Left lobe of liver (tissue), 2 donors: ENCODE measurements at regions not wholly inside any gene's neighbourhood (a gene's known extent, or its start where the extent isn't known, plus 50 kb on each side); places are given as distances from the start of the nearest gene placed in this dataset.
A peak's percentile ranks its signal among the peaks of the same experiment; 100 is the strongest.
"Not testable (repeated sequence)": the region's sequence is repeated elsewhere in the genome, so short reads cannot be mapped to it uniquely, and the experiment has no call there.

Experiments used
- ATAC-seq: fragments of 200-7000 bp; cut with Tn5 transposase; one replicate; pipeline ENCODE4 v1.9.1; 2020; ENCODE audit warnings: mild to moderate bottlenecking, moderate library complexity
- DNase-seq: peaks from one replicate; pipeline ENCODE4 v3.0.0-alpha.2; 2020; ENCODE audit warnings: low spot score
- donor health status: DM: no; HTN: no; CAD: no; lungs with moderate emphysema.
- donor health status: DM: no; HTN: yes; CAD: no.

DNA sequence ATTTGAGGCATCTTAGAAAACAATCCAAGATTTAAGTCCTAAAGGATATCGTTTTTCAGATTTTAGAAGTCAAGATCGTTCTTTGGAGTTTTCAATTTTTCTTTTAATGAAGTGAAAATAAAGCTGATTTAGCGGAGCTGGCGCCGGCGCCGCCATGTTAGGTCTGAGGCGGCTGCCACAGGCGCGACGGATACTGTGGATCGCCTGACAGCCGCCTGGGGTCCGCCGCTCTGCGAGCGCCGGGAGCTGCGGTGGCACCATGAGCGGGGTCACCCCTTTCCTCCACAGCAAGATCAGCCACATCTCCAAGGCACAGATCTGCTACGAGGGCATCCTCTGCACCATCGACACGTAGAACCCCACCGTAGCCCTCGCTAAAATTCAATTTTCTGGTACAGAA lies 247.2 kb downstream of the GJA1 start:
- DNase-seq (no peak), ATAC-seq (no peak)

DNA sequence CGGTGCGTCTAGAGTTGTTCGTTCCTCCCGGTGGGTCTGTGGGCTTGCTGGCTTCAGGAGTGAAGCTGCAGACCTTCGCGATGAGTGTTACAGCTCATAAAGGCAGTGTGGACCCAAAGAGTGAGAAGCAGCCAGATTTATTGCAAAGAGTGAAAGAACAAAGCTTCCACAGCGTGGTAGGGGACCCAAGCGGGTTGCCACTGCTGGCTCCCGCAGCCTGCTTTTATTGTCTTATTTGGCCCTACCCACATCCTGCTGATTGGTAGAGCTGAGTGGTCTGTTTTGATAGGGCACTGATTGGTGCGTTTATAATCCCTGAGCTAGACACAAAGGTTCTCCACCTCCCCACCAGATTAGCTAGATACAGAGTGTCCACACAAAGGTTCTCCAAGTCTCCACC lies 250.4 kb downstream of the GJA1 start:
- not testable (repeated sequence) for ATAC-seq, DNase-seq

DNA sequence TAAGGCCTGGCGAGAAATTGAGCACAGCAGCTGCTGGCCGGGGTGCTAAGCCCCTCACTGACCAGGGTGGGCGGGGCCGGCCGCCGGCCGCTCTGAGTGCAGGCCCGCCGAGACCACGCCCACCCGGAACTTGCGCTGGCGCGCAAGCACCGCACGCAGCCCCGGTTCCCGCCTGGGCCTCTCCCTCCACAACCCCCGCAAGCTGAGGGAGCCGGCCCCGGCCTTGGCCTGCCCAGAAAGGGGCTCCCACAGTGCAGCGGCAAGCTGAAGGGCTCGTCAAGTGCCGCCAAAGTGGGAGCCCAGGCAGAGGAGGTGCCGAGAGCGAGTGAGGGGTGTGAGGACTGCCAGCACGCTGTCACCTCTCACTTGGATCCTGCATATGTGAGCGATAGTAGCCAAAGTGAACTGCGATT lies 251.2 kb downstream of the GJA1 start:
- ATAC-seq (no peak), DNase-seq (no peak)

DNA sequence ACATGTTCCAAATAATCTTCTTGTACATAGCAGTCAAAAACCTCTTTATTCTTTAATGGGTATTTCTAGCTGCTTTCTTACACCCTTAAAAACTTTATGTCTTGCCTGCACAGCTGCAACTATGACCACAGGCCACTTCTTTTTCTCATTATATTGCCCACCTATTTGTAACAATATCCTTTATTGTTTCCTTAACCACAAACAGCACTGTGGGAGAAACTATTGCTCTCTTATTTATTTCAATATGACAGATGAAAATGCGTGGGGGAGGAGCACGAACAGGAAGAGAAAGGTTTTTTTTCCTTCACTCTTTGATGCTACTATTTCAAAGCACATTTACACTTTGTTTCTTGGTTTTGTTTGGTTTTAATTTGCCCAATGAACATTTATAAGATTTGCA lies 253.5 kb downstream of the GJA1 start:
- ATAC-seq (no peak), DNase-seq (no peak)

DNA sequence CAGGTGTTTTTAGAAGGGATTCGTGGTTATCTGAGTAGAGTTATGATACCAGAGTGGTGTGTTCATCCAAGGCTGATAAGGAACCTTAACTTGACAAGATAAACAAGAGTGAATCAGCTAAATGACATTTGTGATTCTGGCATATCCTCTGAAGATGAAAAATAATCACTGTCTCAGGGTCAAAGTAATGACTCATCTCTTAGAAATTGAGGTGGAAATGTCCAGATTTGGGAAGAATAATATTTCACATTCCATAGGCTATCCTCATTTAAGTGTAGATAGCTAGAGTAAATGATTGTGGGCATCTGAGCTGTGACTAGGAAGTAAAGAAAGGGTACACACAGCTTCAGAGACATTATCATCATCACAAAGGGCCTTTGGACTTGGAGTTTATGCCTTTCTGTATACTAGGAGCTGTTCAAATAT lies 255.7 kb downstream of the GJA1 start:
- no peak for DNase-seq
- ATAC-seq = no peak

DNA sequence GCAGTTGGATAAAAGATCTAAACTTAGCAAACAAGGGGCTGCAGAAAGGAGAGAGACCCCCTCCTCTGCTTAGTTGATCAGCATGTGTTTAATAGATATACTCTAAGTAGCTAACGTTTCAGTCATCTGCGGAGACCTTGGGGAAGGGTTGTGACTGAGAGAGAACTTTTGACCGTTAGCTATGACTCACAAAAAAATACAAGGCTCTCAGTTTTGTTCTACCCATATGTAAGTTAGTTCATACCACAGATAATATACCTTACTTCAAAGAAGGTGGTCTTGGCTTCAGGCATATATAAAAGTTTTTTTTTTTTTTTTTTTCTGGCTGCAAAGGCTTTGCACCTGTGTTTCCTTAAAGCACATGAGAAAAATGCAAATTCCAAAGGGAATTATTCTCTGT lies 258.9 kb downstream of the GJA1 start:
- ATAC-seq = no peak
- DNase-seq = no peak

DNA sequence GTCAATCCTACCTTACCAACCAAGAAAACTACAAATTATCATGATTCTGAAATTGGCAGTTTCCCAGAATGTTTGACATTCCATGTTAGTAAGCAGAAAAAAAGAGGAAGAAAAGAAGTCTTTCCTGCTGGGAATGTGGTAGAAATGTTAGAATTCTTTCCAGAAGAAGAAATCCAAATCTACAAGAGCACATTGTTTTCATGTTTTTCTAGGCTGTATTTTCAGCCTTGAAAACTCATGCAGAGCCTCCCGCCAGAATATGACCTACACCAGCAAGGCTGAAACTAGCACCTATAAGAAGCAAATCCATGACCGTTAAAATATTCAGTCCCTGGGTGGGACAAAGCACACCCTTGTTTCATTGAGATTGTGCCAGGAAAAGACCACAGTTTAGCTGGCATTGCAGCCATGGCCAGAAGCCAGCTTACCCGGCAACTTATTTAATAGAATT lies 259.4 kb downstream of the GJA1 start:
- DNase-seq (no peak), ATAC-seq (no peak)

DNA sequence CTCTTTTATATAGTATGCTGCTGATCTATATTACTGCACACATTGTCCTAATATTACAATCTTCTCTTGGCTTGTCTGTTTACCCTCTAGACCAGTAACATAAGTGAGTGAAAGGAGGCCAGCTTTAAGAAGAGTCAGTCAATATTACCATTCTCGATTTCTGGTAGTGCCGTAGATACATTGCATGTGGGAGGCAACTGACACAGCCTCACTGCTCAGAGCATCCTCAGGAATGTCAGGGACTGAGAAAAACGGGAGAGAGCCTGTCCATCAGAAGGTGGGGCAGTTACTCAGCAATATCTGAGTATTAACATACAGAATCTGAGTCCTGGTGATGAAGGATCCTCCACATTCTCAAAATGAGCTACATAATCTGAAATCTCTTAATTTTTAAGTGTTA lies 259.9 kb downstream of the GJA1 start:
- DNase-seq = no peak
- ATAC-seq = no peak

DNA sequence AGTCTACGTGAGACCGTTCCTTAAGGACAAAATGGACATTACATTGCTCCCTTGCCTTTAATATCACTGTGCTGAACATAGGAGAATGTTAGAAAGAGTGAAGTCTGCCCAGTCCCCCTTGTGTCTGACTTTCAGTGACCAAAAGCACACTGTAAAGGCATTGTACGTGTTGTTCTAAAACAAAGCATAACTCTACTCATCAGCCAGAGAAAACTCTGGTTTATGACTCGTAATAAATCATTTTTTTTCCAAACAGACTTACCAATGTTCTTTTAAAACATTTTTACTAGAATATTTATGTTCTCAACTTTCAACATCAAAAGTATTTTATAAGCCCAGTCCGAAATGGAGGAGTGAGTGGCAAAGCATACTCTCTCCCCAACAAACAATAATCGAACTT lies 262.5 kb downstream of the GJA1 start:
- DNase-seq (no peak), ATAC-seq (no peak)

DNA sequence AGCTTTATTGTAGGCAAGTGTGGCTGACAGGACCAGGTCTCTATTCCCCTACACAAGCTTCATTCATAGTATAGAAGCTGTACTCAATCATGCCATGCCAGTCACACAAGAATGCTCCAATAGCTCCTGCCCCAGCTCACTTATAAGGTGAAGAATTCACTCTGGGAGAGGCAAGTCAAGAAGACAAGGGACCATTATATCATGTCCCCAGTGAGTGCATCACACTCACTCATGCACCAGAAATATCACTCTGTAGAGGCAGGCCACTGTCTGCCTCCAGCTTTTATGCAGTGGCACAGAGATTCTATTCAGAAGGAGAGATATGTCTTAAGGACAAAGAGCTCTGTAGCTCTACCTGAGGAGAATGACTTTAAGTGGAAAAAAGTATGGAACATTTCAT lies 263.2 kb downstream of the GJA1 start:
- no peak for DNase-seq
- no peak for ATAC-seq

DNA sequence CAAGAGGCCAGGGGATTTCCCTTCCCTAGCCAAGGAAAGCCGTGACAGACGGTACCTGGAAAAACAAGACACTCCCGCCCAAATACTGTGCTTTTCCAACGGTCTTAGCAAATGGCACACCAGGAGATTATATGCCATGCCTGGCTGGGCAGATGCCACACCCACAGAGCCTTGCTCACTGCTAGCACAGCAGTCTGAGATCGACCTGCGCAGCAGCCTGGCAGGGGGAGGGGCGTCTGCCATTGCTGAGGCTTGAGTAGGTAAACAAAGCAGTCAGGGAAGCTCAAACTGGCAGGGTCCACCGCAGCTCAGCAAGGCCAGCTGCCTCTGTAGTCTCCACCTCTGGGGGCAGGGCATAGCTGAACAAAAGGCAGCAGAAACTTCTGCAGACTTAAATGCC lies 267.7 kb downstream of the GJA1 start:
- DNase-seq, ATAC-seq: not testable (repeated sequence)

DNA sequence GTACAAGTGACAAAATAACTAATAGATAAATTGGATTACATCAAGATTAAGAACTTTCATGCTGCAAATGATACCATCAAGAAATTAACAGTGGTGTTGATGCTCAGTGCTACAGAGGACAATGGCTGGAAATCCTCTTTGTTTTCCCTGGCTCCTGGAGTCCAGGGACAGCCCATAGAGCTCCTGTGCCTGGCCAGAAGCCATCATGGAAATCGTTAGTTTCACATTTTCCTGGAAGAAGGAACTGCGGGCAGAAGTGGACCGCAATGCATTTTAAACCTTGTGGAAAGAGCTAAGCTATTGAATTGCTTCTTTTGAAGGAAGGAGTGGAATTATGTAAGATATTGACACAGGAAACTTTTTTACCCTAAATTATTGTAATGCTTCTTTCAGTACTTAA lies 276.0 kb downstream of the GJA1 start:
- DNase-seq (no peak), ATAC-seq (peak; percentile 31)

DNA sequence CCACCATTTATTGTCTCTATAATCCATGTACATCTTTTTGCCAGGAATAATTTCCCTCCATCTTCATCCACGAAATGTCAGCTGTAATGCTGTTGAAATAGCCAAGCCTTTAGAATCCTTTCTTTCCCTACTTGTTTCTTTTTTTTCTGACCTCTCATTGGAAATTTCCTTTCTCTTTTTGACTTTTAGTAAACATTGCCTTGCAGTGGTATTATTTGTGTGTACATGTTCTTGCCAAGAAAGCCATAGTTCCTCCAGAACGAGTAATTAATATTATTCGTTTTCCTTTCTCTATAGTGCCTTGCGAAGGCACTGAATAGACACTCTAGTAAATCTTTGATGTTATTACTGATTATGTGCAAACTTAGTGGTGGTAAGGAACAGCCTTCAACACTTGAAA lies 282.2 kb downstream of the GJA1 start:
- no peak for ATAC-seq
- DNase-seq = no peak

DNA sequence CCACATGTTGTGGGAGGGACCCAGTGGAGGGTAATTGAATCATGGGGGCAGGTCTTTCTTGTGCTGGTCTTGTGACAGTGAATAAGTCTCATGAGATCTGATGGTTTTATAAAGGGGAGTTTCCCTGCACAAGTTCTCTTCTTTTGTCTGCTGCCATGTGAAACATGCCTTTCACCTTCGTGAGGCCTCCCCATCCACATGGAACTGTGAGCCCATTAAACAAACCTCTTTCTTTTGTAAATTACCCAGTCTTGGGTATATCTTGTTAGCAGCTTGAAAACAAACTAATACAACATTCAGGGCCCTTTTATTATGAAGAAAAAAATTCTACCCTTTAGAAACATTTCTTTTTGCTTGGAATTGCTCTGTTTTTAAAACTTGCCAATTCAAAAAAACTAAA lies 285.4 kb downstream of the GJA1 start:
- ATAC-seq, DNase-seq: not testable (repeated sequence)

DNA sequence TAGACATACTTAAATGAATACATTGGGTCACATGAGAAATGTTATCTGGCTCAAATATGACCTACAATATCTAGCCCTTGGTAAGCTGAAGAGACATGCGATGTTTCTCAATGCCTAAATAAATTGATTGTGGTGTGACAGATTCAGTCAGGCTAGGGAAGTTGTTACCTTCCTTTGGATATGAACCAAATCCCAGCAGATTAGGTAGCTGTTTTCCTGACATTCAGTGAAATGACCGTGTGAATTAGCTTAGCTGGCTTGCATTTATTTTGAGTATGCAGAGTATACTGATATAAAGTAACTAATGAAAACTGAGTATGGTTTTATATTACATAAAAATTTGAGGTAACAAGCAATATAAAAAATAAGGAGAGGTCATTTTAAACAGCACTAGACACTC lies 288.2 kb downstream of the GJA1 start:
- DNase-seq = no peak
- ATAC-seq = no peak

DNA sequence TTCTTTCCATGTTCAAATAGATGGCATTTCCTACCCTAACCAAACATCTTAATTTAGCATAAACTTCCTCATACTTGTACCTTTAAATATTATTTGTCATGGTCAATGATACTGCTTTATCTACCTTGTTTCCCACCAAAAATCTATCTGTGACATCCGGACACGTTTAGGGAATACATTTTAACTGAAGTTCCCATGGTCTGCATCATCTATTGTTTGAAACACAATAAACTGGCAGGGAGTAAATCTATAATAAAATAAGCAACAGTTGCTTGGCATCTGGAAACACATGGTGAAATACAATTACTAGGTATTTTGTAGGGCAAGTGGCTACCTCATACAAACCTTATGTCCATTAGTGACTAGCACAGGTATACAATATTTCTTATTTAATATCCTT lies 289.1 kb downstream of the GJA1 start:
- DNase-seq = no peak

DNA sequence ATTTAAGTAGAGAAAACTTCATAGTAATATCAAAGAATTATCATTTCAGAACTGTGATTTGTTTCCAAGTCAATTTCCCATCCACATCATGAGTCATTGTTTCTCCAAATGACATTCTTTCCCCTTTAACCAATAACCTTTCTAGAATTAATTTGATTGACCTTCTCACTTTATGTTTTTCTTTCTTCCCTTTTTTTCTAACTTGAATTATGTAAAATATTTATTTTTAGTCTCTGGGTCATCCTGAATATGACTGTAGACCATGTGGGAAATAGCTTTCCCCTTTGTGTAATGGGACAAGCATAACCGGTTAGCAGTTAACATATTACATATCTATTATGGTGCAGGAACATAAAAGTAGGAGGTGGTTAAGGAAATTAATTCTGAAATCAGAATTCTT lies 291.1 kb downstream of the GJA1 start:
- no peak for ATAC-seq
- no peak for DNase-seq

More for the DNA sequence above, 289.1 kb downstream of the GJA1 start:
- ATAC-seq = no peak

DNA sequence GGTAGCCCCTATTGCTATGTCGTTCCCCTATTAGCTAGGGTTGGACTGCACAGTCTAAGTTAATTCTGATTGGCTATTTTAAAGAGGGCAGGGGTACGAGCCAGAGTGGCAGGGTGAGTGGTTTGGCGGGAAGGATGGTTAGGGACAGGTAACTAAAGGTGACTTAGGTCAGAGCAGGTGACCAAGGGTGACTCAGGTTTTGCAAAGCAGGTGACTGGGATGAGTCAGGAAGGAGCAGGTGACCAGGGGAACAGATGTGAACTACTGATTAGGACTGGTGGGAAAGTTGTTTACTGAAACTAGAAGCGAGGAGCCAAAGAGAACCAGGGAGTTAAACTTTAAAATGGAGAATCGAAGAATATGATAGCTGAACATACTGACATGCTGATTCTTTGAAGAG lies 295.2 kb downstream of the GJA1 start:
- DNase-seq (no peak), ATAC-seq (no peak)

DNA sequence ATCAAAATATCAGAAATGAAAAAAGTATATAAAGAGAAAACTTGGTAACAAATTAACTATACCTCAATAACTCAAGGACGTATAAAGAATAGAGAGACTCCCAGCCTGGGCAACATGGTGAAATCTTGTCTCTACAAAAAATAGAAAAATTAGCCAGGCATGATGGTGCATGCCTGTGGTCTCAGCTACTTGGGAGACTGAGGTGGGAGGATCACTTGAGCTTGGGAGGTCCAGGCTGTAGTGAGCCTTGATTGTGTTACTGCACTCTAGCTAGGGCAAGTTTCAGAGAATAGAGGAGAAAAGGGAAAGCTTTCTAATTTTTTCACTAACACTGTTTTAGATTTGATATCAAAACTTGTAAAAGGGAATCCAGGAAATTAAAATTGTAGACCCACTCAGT lies 295.9 kb downstream of the GJA1 start:
- DNase-seq (no peak), ATAC-seq (no peak)

DNA sequence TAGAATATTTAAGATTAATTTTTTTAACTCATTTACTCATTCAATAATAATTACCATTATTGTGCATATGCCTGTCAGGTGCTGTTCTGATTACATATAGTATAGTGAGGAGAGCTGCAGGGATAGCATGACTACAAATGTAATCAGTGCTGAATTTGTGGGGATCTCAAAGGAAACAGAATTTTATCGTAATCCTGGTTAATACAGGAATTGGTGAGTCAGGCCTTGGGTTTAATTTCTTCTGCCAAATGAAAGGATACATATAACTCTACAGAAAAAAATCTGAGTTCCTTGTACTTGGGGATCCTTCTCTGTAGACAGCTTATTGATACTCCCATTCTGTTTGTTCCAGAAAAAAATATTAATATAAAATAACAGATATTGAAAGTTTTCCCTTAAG lies 297.2 kb downstream of the GJA1 start:
- DNase-seq (no peak), ATAC-seq (no peak)

DNA sequence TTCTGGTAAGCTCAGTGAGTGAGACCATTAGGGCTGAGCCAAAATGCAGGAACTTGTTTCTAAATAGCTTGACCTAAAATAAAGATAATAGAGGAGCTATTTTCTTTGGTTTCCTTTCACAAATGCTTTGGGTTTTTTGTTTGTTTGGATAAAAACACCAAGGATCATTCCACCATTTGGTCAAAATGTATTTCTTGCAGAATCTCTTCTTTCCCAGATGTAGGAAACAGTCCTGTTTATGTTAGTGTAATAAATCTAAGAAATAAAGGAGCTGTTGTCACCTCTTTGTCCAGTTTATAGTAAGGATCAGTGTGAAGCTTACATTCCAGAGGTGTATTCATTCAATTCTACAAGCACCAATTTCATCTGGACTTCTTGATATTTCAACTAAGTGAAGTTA lies 297.8 kb downstream of the GJA1 start:
- DNase-seq = no peak
- ATAC-seq = no peak

DNA sequence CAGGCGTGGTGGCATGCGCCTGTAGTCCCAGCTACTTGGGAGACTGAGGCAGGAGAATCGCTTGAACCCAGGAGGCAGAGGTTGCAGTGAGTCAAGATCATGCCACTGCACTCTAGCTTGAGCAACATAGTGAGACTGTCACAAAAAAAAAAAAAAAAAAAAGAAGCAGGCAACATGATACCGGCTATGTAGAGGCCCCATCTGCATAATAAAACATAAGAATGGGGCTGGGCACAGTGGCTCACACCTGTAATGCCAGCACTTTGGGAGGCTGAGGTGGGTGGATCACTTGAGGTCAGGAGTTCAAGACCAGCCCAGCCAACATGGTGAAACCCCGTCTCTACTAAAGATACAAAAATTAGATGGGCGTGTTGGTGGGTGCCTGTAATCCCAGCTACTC lies 304.7 kb downstream of the GJA1 start:
- not testable (repeated sequence) for DNase-seq, ATAC-seq

DNA sequence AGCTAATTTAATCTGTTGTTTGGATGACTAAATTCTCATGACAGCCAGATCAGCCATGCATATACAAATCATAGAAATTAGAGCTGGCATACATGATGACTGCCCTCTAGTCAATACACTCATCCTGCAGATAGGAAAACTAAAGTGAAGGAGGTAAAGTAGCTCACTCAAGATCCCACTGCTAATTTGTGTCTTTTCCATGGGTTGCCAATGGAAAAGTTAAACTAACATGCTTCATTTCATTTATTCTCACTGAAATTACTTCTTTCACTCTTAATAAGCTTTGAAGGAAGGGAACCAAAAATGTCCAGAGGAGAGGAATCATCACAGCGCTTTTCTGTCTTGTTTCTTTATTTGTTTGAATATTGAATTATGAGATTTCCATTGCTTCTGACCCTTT lies 308.2 kb downstream of the GJA1 start:
- no peak for ATAC-seq
- DNase-seq = no peak

DNA sequence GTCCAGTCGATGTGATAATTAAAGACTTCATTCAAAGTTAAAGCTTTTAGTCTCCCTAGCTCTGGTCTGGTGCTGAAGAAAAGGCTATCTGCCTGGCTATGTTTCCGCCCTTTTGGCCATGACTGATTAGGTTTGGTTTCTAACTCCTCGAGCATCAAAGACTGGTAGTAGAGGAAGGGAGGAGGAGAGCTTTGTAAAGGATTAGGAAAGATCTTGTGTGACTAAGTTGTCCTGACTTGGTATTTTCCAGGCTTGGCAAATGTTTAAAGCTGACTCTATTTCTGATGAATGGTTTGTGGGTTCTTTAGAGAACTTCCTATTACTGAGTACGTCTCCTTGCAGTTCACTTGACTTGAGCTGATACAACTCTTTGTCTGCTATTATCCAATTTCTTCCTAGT lies 312.9 kb downstream of the GJA1 start:
- ATAC-seq (no peak), DNase-seq (no peak)
